Large intestine (tissue), 3 donors: ENCODE measurements at regions not wholly inside any gene's neighbourhood (a gene's known extent, or its start where the extent isn't known, plus 50 kb on each side); places are given as distances from the start of the nearest gene placed in this dataset.

Experiments used
- DNase-seq, 2 donors: peaks; one replicate each; pipeline versions ENCODE4 v3.0.0 to v3.0.0-alpha.2; 2013
- H3K27ac ChIP-seq: one replicate; pipeline ENCODE4 v1.5.1; 2013; ENCODE audit warnings: low read length
- H3K27me3 ChIP-seq: 2 replicates; pipeline ENCODE4 v1.6.1; 2013; ENCODE audit warnings: low read length; ENCODE audit not compliant: control insufficient read depth, insufficient read depth
- H3K36me3 ChIP-seq: 2 replicates; pipeline ENCODE4 v1.6.1; 2013; ENCODE audit warnings: low read length; ENCODE audit not compliant: control insufficient read depth, insufficient read depth
- H3K4me1 ChIP-seq: one replicate; pipeline ENCODE4 v1.6.1; 2013; ENCODE audit warnings: low read length; ENCODE audit not compliant: control insufficient read depth, insufficient read depth
- H3K4me3 ChIP-seq: one replicate; pipeline ENCODE4 v1.5.1; 2013; ENCODE audit warnings: low read length
- H3K9me3 ChIP-seq: one replicate; pipeline ENCODE4 v1.6.1; 2013; ENCODE audit warnings: mild to moderate bottlenecking, low read depth, low read length, moderate library complexity; ENCODE audit not compliant: control insufficient read depth
- WGBS: methylation state at CpG from one replicate; pipeline ENCODE4 v1.1.5; 2013; ENCODE audit warnings: low lambda C conversion rate; ENCODE audit not compliant: insufficient coverage; 5-methylcytosine and 5-hydroxymethylcytosine counted together

GRCh38 chr1:14220324-14220723, 378.2 kb upstream of the KAZN start:
- Histone ChIP-seq H3K27ac (no peak overlapping the region), H3K9me3 (peaks cover 3% of the 10 kb centered on the region), H3K27me3 (no peaks in the 10 kb centered on the region), H3K4me3 (no peak overlapping the region), H3K36me3 (no peaks in the 10 kb centered on the region), H3K4me1 (no peaks in the 10 kb centered on the region)
- DNase-seq = no peak
- WGBS = 90% methylated on average over 1 of the region's 4 CpGs

GRCh38 chr1:14220811-14221210, 377.7 kb upstream of the KAZN start:
- H3K9me3 ChIP-seq = peaks cover 4% of the 10 kb centered on the region

GRCh38 chr1:14222086-14222485, 376.4 kb upstream of the KAZN start:
- WGBS = no CpG with 5 or more reads among the region's 6 CpGs
- no peak for DNase-seq
- H3K9me3 ChIP-seq = peaks cover 6% of the 10 kb centered on the region

More at GRCh38 chr1:14220811-14221210, 377.7 kb upstream of the KAZN start:
- H3K4me3 ChIP-seq = no peak overlapping the region
- no peak for DNase-seq
- H3K27ac ChIP-seq = no peak overlapping the region
- no CpG with 5 or more reads among the region's 2 CpGs for WGBS
- no peaks in the 10 kb centered on the region for H3K4me1 ChIP-seq
- H3K27me3 ChIP-seq = no peaks in the 10 kb centered on the region
- no peaks in the 10 kb centered on the region for H3K36me3 ChIP-seq

GRCh38 chr1:14228677-14229076, 369.8 kb upstream of the KAZN start:
- H3K36me3 ChIP-seq = no peaks in the 10 kb centered on the region
- no peak overlapping the region for H3K27ac ChIP-seq
- no peaks in the 10 kb centered on the region for H3K4me1 ChIP-seq
- no peak for DNase-seq
- WGBS = no CpG with 5 or more reads among the region's 1 CpG
- peaks cover 3% of the 10 kb centered on the region for H3K9me3 ChIP-seq
- no peak overlapping the region for H3K4me3 ChIP-seq
- H3K27me3 ChIP-seq = no peaks in the 10 kb centered on the region

More at GRCh38 chr1:14222086-14222485, 376.4 kb upstream of the KAZN start:
- H3K4me1 ChIP-seq = no peaks in the 10 kb centered on the region
- no peak overlapping the region for H3K4me3 ChIP-seq
- no peak overlapping the region for H3K27ac ChIP-seq
- H3K27me3 ChIP-seq = no peaks in the 10 kb centered on the region
- H3K36me3 ChIP-seq = no peaks in the 10 kb centered on the region

- no peaks in the 10 kb centered on the region for H3K36me3 ChIP-seq
Observed at GRCh38 chr1:14233510-14233909, 365.0 kb upstream of the KAZN start.

GRCh38 chr1:14236097-14236496, 362.4 kb upstream of the KAZN start:
- no peak for DNase-seq
- Histone ChIP-seq H3K4me1 (no peaks in the 10 kb centered on the region), H3K4me3 (no peak overlapping the region), H3K36me3 (no peaks in the 10 kb centered on the region), H3K27ac (no peak overlapping the region), H3K9me3 (no peaks in the 10 kb centered on the region), H3K27me3 (no peaks in the 10 kb centered on the region)
- WGBS = no CpG with 5 or more reads among the region's 2 CpGs

More at GRCh38 chr1:14233510-14233909, 365.0 kb upstream of the KAZN start:
- H3K27me3 ChIP-seq = no peaks in the 10 kb centered on the region
- DNase-seq = no peak
- no peaks in the 10 kb centered on the region for H3K4me1 ChIP-seq
- no peak overlapping the region for H3K4me3 ChIP-seq
- no peaks in the 10 kb centered on the region for H3K9me3 ChIP-seq
- WGBS = no CpG with 5 or more reads among the region's 2 CpGs
- H3K27ac ChIP-seq = no peak overlapping the region

- no peak for DNase-seq
- no peaks in the 10 kb centered on the region for H3K36me3 ChIP-seq
- no peaks in the 10 kb centered on the region for H3K4me1 ChIP-seq
- no peaks in the 10 kb centered on the region for H3K9me3 ChIP-seq
- 100% methylated on average over 1 of the region's 9 CpGs for WGBS
- H3K27ac ChIP-seq = no peak overlapping the region
- no peaks in the 10 kb centered on the region for H3K27me3 ChIP-seq
- H3K4me3 ChIP-seq = no peak overlapping the region
Observed at GRCh38 chr1:14238472-14239307, 359.8 kb upstream of the KAZN start.

GRCh38 chr1:14240265-14240664, 358.2 kb upstream of the KAZN start:
- no peaks in the 10 kb centered on the region for H3K27me3 ChIP-seq
- no peak overlapping the region for H3K27ac ChIP-seq
- no peaks in the 10 kb centered on the region for H3K36me3 ChIP-seq
- no CpG with 5 or more reads among the region's 3 CpGs for WGBS
- no peaks in the 10 kb centered on the region for H3K9me3 ChIP-seq
- DNase-seq = no peak
- no peak overlapping the region for H3K4me3 ChIP-seq
- no peaks in the 10 kb centered on the region for H3K4me1 ChIP-seq

- Histone ChIP-seq H3K27me3 (no peaks in the 10 kb centered on the region), H3K9me3 (no peaks in the 10 kb centered on the region), H3K27ac (no peak overlapping the region), H3K36me3 (no peaks in the 10 kb centered on the region), H3K4me1 (no peaks in the 10 kb centered on the region), H3K4me3 (no peak overlapping the region)
- WGBS = no CpG with 5 or more reads among the region's 3 CpGs
- DNase-seq = no peak
Observed at GRCh38 chr1:14242123-14242522, 356.4 kb upstream of the KAZN start.

GRCh38 chr1:14242870-14243269, 355.6 kb upstream of the KAZN start:
- H3K27ac ChIP-seq = no peak overlapping the region
- no peak for DNase-seq
- H3K27me3 ChIP-seq = no peaks in the 10 kb centered on the region
- 91% methylated on average over 4 of the region's 8 CpGs for WGBS
- H3K4me3 ChIP-seq = no peak overlapping the region
- no peaks in the 10 kb centered on the region for H3K9me3 ChIP-seq
- H3K4me1 ChIP-seq = no peaks in the 10 kb centered on the region
- no peaks in the 10 kb centered on the region for H3K36me3 ChIP-seq

GRCh38 chr1:14245954-14246353, 352.5 kb upstream of the KAZN start:
- no CpG with 5 or more reads among the region's 2 CpGs for WGBS
- H3K27me3 ChIP-seq = no peaks in the 10 kb centered on the region
- H3K4me3 ChIP-seq = no peak overlapping the region
- no peak overlapping the region for H3K27ac ChIP-seq
- DNase-seq = no peak
- no peaks in the 10 kb centered on the region for H3K36me3 ChIP-seq
- no peaks in the 10 kb centered on the region for H3K9me3 ChIP-seq
- no peaks in the 10 kb centered on the region for H3K4me1 ChIP-seq
